Esophagus muscularis mucosa (tissue), 4 donors: ENCODE measurements at regions not wholly inside any gene's neighbourhood (a gene's known extent, or its start where the extent isn't known, plus 50 kb on each side); places are given as distances from the start of the nearest gene placed in this dataset.
"Not testable (repeated sequence)": the region's sequence is repeated elsewhere in the genome, so short reads cannot be mapped to it uniquely, and the experiment has no call there.

Source experiments
- DNase-seq: peaks from one replicate; pipeline ENCODE4 v3.0.0-alpha.2; 2017; ENCODE audit errors: extremely low spot score
- H3K27ac ChIP-seq, 4 donors: fragments of 200-600 bp; sonication (generic); replicated peaks in 1 of 4; 1 replicate in 3 of 4; 2 replicates in 1 of 4; pipeline ENCODE4 v1.5.1; 2016 to 2019; ENCODE audit warnings: mild to moderate bottlenecking in 1 of 4
- H3K27me3 ChIP-seq, 4 donors: fragments of 200-600 bp; sonication (generic); one replicate each; pipeline versions ENCODE4 v1.5.1 to v1.6.0; 2016 to 2019
- H3K36me3 ChIP-seq, 4 donors: fragments of 200-600 bp; sonication (generic); one replicate each; pipeline ENCODE4 v1.5.1; 2016 to 2019
- H3K4me1 ChIP-seq, 4 donors: fragments of 200-600 bp; sonication (generic); one replicate each; pipeline ENCODE4 v1.5.1; 2016 to 2019
- H3K4me3 ChIP-seq, 4 donors: fragments of 200-600 bp; sonication (generic); 1 replicate in 2 of 4; 2 replicates in 2 of 4; pipeline ENCODE4 v1.5.1; 2016 to 2019; ENCODE audit warnings: mild to moderate bottlenecking in 4 of 4, moderate library complexity in 1 of 4
- H3K9me3 ChIP-seq, 4 donors: fragments of 200-600 bp; sonication (generic); 1 replicate in 3 of 4; 2 replicates in 1 of 4; pipeline ENCODE4 v1.5.1; 2016 to 2019
- EP300 ChIP-seq: sonication (generic); formaldehyde crosslinking; IDR thresholded peaks from one replicate; pipeline ENCODE4 v1.6.1; 2017; ENCODE audit warnings: antibody characterized with exemption
- POLR2A ChIP-seq: fragments of 450-650 bp; IDR thresholded peaks from one replicate; pipeline ENCODE4 v1.6.1; 2017; ENCODE audit warnings: antibody characterized with exemption, moderate library complexity, mild to moderate bottlenecking, low read depth
- POLR2AphosphoS5 ChIP-seq, 2 donors: sonication (generic); formaldehyde crosslinking; IDR thresholded peaks; one replicate each; pipeline ENCODE4 v1.6.1; 2017; ENCODE audit warnings: antibody characterized with exemption in 2 of 2
- WGBS: methylation state at CpG from one replicate; pipeline ENCODE4 v1.1.5; 2018; 5-methylcytosine and 5-hydroxymethylcytosine counted together
- intact Hi-C: fragments of 100-400 bp; cut with DNase I; formaldehyde crosslinking; loops from one replicate; pipeline ENCODE4 v1.15.1; 2023
- TF ChIP-seq, protein P1 (sequence below), 3 experiments: fragments of 200-600 bp in 2 of 3; fragments of 450-650 bp in 1 of 3; sonication (generic) in 2 of 3; IDR thresholded peaks; one replicate each; pipeline ENCODE4 v1.5.1; 2017 to 2019; ENCODE audit warnings: antibody characterized with exemption in 3 of 3, mild to moderate bottlenecking in 2 of 3, moderate library complexity in 1 of 3

DNA sequence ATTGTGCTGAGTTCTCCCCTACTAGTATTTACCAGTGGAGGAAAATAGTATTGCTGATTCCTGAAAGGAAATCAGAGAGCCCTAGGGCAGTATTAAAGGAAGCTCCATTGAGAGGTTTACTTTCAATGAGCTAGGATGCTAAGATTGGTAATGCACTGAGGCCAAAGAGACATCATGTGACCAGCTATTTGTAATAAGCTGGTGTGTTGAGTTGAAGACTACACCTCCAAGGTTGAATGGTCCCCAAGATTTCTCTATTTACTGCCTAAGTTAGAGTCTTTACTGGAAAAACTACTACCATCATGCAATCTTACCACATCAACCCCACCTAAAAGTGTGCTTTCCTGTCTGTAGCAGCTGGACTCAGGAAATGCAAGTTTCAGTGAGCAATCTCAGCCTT is 151.5 kb upstream of the GJE1 start:
- intact Hi-C loops = loop anchor here (10.0 kb wide), 1 partner anchor 134 kb away; no protein-coding TSS in a partner anchor
- no peak for TF ChIP-seq EP300
- TF ChIP-seq POLR2AphosphoS5 (IDR thresholded peaks at IDR 0.05) = no peak
- no peak for TF ChIP-seq POLR2A
- TF ChIP-seq, protein P1, sequence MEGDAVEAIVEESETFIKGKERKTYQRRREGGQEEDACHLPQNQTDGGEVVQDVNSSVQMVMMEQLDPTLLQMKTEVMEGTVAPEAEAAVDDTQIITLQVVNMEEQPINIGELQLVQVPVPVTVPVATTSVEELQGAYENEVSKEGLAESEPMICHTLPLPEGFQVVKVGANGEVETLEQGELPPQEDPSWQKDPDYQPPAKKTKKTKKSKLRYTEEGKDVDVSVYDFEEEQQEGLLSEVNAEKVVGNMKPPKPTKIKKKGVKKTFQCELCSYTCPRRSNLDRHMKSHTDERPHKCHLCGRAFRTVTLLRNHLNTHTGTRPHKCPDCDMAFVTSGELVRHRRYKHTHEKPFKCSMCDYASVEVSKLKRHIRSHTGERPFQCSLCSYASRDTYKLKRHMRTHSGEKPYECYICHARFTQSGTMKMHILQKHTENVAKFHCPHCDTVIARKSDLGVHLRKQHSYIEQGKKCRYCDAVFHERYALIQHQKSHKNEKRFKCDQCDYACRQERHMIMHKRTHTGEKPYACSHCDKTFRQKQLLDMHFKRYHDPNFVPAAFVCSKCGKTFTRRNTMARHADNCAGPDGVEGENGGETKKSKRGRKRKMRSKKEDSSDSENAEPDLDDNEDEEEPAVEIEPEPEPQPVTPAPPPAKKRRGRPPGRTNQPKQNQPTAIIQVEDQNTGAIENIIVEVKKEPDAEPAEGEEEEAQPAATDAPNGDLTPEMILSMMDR (IDR thresholded peaks at IDR 0.05) = no peak
- Histone ChIP-seq H3K9me3 (no peaks in the 10 kb centered on the region), H3K27ac (no peak overlapping the region), H3K4me1 (no peaks in the 10 kb centered on the region), H3K4me3 (no peak overlapping the region), H3K36me3 (no peaks in the 10 kb centered on the region), H3K27me3 (no peaks in the 10 kb centered on the region)
- DNase-seq = no peak

DNA sequence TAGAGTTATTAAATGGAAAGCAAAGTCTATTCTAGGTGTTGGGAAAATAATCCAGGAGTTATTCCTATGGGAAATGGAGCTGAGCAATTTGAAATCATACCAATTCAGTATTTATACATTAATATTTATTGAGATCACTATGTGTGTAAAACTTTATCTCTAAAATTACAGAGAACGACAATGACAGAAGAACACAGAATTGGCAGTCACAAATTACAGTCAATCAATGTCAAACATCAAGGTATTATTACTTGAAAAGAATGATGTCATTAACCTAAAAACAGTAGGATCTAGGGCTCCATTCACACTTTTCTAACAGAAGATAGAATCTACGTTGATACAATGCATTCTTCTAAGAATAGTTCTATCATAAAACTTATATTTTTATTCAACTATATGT is 154.9 kb upstream of the GJE1 start:
- Histone ChIP-seq H3K36me3 (no peaks in the 10 kb centered on the region), H3K27ac (no peak overlapping the region), H3K4me3 (no peak overlapping the region), H3K9me3 (no peaks in the 10 kb centered on the region), H3K27me3 (no peaks in the 10 kb centered on the region), H3K4me1 (no peaks in the 10 kb centered on the region)
- intact Hi-C loops = no loop called here
- no peak for DNase-seq
- WGBS = 82% methylated on average over 2 of the region's 2 CpGs
- TF ChIP-seq, protein P1 (IDR thresholded peaks at IDR 0.05) = no peak

DNA sequence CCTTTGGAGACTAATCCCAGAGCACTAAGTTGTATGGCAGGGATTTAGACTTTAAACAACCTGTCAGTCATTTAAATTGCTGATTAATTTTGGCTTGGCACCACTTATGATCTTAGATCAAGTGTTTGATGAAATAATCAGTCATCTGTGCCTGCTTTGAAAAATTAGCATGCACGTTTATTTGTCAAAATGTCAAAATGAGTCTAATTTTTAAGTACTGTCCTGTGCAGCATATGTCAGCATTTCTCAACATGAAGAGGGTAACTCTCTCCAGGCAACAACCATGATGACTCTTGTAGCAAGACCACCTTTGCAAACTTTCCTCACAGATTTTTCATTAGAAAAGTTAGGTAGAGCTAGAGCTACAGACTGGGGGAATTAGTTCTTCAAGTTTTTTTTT is 155.7 kb upstream of the GJE1 start:
- H3K9me3 ChIP-seq = no peaks in the 10 kb centered on the region
- H3K4me1 ChIP-seq = no peaks in the 10 kb centered on the region
- H3K27me3 ChIP-seq = no peaks in the 10 kb centered on the region
- intact Hi-C loops = no loop called here
- no peak overlapping the region for H3K27ac ChIP-seq
- H3K36me3 ChIP-seq = no peaks in the 10 kb centered on the region
- no peak overlapping the region for H3K4me3 ChIP-seq
- no peak for DNase-seq
- WGBS = 46% methylated on average over 1 of the region's 1 CpG
- TF ChIP-seq POLR2A = no peak

DNA sequence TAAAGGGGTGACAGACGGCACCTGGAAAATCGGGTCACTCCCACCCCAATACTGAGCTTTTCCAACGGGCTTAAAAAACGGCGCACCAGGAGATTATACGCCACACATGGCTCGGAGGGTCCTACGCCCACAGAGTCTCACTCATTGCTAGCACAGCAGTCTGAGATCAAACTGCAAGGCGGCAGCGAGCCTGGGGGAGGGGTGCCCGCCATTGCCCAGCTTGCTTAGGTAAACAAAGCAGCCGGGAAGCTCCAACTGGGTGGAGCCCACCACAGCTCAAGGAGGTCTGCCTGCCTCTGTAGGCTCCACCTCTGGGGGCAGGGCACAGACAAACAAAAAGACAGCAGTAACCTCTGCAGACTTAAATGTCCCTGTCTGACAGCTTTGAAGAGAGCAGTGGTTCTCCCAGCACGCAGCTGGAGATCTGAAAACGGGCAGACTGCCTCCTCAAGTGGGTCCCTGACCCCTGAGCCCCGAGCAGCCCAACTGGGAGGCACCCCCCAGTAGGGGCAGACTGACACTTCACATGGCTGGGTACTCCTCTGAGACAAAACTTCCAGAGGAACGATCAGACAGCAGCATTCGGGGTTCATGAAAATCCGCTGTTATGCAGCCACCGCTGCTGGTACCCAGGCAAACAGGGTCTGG is 162.8 kb upstream of the GJE1 start:
- H3K36me3 ChIP-seq, H3K27ac ChIP-seq, H3K27me3 ChIP-seq, intact Hi-C loops, H3K9me3 ChIP-seq, H3K4me3 ChIP-seq, DNase-seq, H3K4me1 ChIP-seq: not testable (repeated sequence)
- 76% methylated on average over 16 of the region's 19 CpGs for WGBS

DNA sequence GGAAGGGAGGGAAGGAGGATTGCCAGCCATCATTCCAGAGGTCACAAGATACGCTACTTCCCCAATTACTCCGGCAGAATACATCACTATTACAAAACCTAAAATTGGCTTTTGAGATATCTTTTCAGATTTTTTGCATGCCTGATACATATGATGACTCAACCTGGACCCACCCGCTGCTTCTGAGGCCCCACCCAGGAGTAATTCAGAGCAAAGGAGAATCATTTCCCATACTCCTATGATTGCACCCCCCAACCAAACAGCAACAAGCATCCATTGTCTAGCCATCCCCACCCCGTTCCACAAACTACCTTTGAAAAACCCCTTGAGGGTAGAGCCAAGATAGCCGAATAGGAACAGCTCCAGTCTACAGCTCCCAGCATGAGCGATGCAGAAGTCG is 163.5 kb upstream of the GJE1 start:
- H3K27ac ChIP-seq = no peak overlapping the region
- no peak for DNase-seq
- peaks cover 0 to 4% (median 0%) of the 10 kb centered on the region in 4 donors for H3K27me3 ChIP-seq
- H3K4me1 ChIP-seq = no peaks in the 10 kb centered on the region
- no peak overlapping the region for H3K4me3 ChIP-seq
- intact Hi-C loops = no loop called here
- TF ChIP-seq EP300 (no peak), POLR2AphosphoS5 (IDR thresholded peaks at IDR 0.05) (no peak), POLR2A (no peak)
- TF ChIP-seq, protein P1 (IDR thresholded peaks at IDR 0.05) = no peak
- no peaks in the 10 kb centered on the region for H3K36me3 ChIP-seq
- no peaks in the 10 kb centered on the region for H3K9me3 ChIP-seq
- WGBS = 94% methylated on average over 7 of the region's 7 CpGs

DNA sequence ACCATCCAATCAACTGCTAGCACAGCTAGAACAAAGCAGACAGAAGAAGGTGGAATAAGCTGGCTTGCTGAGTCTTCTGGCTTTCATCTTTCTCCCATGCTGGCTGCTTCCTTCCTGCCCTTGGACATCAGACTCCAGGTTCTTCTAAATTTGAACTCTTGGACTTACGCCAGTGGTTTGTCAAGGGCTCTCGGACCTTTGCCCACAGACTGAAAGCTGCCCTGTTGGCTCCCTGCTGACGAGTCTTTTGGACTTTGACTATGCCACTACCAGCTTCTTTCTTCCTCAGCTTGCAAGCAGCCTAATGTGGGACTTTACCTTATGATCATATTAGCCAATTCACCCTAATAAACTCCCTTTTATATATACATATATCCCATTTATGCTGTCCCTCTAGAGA is 164.1 kb upstream of the GJE1 start:
- 88% methylated on average over 3 of the region's 3 CpGs for WGBS
- intact Hi-C loops = no loop called here
- TF ChIP-seq, protein P1 (IDR thresholded peaks at IDR 0.05) = no peak
- TF ChIP-seq EP300 (no peak), POLR2AphosphoS5 (IDR thresholded peaks at IDR 0.05) (no peak), POLR2A (no peak)

More for the DNA sequence above, 164.1 kb upstream of the GJE1 start:
- no peaks in the 10 kb centered on the region for H3K4me1 ChIP-seq
- no peaks in the 10 kb centered on the region for H3K9me3 ChIP-seq
- H3K27me3 ChIP-seq = peaks cover 0 to 4% (median 0%) of the 10 kb centered on the region in 4 donors
- DNase-seq = no peak
- no peaks in the 10 kb centered on the region for H3K36me3 ChIP-seq
- H3K4me3 ChIP-seq = no peak overlapping the region
- no peak overlapping the region for H3K27ac ChIP-seq
